Heart left ventricle (tissue), 16 donors: ENCODE measurements at regions not wholly inside any gene's neighbourhood (a gene's known extent, or its start where the extent isn't known, plus 50 kb on each side); places are given as distances from the start of the nearest gene placed in this dataset.

Experiments
- ATAC-seq, 4 donors: fragments of 200-7000 bp; cut with Tn5 transposase; one replicate each; pipeline ENCODE4 v1.9.1; 2020 to 2022; ENCODE audit warnings: moderate library complexity in 4 of 4, mild to moderate bottlenecking in 3 of 4, moderate number of reproducible peaks in 1 of 4
- DNase-seq, 5 donors: peaks; one replicate each; pipeline ENCODE4 v3.0.0-alpha.2; 2020
- H3K27ac ChIP-seq, 12 donors: fragments of 200-600 bp; sonication (generic) in 4 of 12; one replicate each; pipeline versions ENCODE4 v1.5.0 to v1.8.0; 2016 to 2022; ENCODE audit warnings: mild to moderate bottlenecking in 2 of 12
- H3K27me3 ChIP-seq, 9 donors: fragments of 200-600 bp; sonication (generic) in 2 of 9; one replicate each; pipeline versions ENCODE4 v1.5.1 to v1.8.0; 2016 to 2022; ENCODE audit warnings: mild to moderate bottlenecking in 3 of 9
- H3K36me3 ChIP-seq, 9 donors: fragments of 200-600 bp; sonication (generic) in 2 of 9; one replicate each; pipeline versions ENCODE4 v1.5.0 to v1.8.0; 2018 to 2022; ENCODE audit warnings: mild to moderate bottlenecking in 2 of 9
- H3K4me1 ChIP-seq, 12 donors: fragments of 200-600 bp; sonication (generic) in 4 of 12; one replicate each; pipeline versions ENCODE4 v1.5.0 to v1.8.0; 2016 to 2022; ENCODE audit warnings: mild to moderate bottlenecking in 3 of 12
- H3K4me3 ChIP-seq, 12 donors: fragments of 200-600 bp; sonication (generic) in 4 of 12; one replicate each; pipeline versions ENCODE4 v1.5.0 to v1.8.0; 2017 to 2022; ENCODE audit warnings: mild to moderate bottlenecking in 9 of 12, moderate library complexity in 4 of 12
- H3K9me3 ChIP-seq, 12 donors: fragments of 200-600 bp; sonication (generic) in 4 of 12; one replicate each; pipeline versions ENCODE4 v1.5.0 to v1.8.0; 2016 to 2022; ENCODE audit warnings: mild to moderate bottlenecking in 1 of 12
- POLR2A ChIP-seq, 2 donors: fragments of 450-650 bp; IDR thresholded peaks; one replicate each; pipeline ENCODE4 v1.6.1; 2017; ENCODE audit warnings: antibody characterized with exemption in 2 of 2, mild to moderate bottlenecking in 2 of 2, moderate library complexity in 2 of 2
- WGBS, 4 donors: extraction: QIAGEN DNeasy Blood & Tissue Kit in 2 of 4; methylation state at CpG; one replicate each; pipeline versions ENCODE4 v1.1.5 to v1.1.7; 2013 to 2018; 5-methylcytosine and 5-hydroxymethylcytosine counted together
- intact Hi-C, 10 donors: fragments of 100-400 bp; cut with DNase I; formaldehyde crosslinking; loops; one replicate each; pipeline versions ENCODE4 v1.11.1 to v1.14.2; 2022
- TF ChIP-seq, protein P1 (sequence below), 12 donors: fragments of 200-600 bp; sonication (generic) in 4 of 12; IDR thresholded peaks; one replicate each; pipeline versions ENCODE4 v1.5.0 to v1.8.0; 2018 to 2022; ENCODE audit warnings: antibody characterized with exemption in 12 of 12, mild to moderate bottlenecking in 5 of 12
- donor health status: ischemic (EF 13 %, LVEDD 7.1; RV severe dilation, severe dysfunction).
- donor health status: healthy with polysubstance abuse.
- donor health status: DM: no; HTN: yes; CAD: no.
- donor health status: DM: no; HTN: no; CAD: no.
- donor health status: ischemic (EF 25% LVEDD 6.9; RV normal size, moderate dysfunction).
- donor health status: ischemic (EF 25% LVEDD 5.7; RV mildly dilated, moderate dysfunction).
- donor health status: healthy.
- donor health status: DM: yes; HTN: yes; CAD: no.
- donor health status: ischemic (EF 35%, LVEDD 5.7; RV mildly dilated, moderate dysfunction).
- donor health status: nonischemic (EF 11% LVEDD 7.7; RV severe dilation, severe dysfunction).
- donor health status: DM: yes; HTN: yes; CAD: no.
- donor health status: PGD.
- donor health status: ischemic (EF 29% LVEDD 5.4; RV normal size, mild dysfunction).
- donor health status: nonischemic (EF 23%, LVEDD 6.1; RV moderate dilation, normal function).

DNA sequence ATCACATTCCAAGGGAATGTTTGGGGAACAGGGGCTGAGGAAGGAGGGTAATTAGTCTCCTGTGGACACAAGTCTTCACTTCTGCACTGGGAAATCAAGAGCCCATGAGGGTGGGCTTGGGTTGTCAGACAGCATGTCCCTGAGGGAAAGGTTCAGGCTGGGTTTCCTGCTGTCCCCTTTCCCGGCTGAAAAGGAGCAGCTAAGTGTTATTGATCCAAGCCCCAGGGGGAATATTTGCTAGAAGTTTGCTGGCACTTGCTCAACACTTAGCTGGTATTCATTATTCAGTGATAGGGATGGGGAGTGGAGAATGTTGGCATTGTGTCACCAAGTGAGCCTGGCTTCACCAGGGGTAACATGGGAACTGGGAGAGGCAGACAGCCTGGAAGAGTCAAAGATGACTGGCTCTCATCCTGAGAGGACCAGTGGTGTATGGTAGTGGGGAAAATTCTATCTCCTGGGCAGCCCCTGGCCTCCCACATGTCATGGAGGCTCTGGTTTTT, 344.4 kb upstream of the PODXL start:
- H3K27me3 ChIP-seq = peaks cover 0 to 26% (median 0%) of the 10 kb centered on the region in 9 donors
- intact Hi-C loops = no loop called here
- no peaks in the 10 kb centered on the region for H3K4me1 ChIP-seq
- H3K4me3 ChIP-seq = no peak overlapping the region
- H3K36me3 ChIP-seq = no peaks in the 10 kb centered on the region
- H3K9me3 ChIP-seq = peaks cover 0 to 19% (median 5%) of the 10 kb centered on the region in 12 donors
- H3K27ac ChIP-seq = no peak overlapping the region
- ATAC-seq (no peak), DNase-seq (no peak)
- no peak for TF ChIP-seq POLR2A (IDR thresholded peaks at IDR 0.05)
- TF ChIP-seq, protein P1, sequence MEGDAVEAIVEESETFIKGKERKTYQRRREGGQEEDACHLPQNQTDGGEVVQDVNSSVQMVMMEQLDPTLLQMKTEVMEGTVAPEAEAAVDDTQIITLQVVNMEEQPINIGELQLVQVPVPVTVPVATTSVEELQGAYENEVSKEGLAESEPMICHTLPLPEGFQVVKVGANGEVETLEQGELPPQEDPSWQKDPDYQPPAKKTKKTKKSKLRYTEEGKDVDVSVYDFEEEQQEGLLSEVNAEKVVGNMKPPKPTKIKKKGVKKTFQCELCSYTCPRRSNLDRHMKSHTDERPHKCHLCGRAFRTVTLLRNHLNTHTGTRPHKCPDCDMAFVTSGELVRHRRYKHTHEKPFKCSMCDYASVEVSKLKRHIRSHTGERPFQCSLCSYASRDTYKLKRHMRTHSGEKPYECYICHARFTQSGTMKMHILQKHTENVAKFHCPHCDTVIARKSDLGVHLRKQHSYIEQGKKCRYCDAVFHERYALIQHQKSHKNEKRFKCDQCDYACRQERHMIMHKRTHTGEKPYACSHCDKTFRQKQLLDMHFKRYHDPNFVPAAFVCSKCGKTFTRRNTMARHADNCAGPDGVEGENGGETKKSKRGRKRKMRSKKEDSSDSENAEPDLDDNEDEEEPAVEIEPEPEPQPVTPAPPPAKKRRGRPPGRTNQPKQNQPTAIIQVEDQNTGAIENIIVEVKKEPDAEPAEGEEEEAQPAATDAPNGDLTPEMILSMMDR (IDR thresholded peaks at IDR 0.05) = no peak
- 11 to 36% (median 32%) methylated on average over 1 of the region's 1 CpG for WGBS, 4 donors

DNA sequence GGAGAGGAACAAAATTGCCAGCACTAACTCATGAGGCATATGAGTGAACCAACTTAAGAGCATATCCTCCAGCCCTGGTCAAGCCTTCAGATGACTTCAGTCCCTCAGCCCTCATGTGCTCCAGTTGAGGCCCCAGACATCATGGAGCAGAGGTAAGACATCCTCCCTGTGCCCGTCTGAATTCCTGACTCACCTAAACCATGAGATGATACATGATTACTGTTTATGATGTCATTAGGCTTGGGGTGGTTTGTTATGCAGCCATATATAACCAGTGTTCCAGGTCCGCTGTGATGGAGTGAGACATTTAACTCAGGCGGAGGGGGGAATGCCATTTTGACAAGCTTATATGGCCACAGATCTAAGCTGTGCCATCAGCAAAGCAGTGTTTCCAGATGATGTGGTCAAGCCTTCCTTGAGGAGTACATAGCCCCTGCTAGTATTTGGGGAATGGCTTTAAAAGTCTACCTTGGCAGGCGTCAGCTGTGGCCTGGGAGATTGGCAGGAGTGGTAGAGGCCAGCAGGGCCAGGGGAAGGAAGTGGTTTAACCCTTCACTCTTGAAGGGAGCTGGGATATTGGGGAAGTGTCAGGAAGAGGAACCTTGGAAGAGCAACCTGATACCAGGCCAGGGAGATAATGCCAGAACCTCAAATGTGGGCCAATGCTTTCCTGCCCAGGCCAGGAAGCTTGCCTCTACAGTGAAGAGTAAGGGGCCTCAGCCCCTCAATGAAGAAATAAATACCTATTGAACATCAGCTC, 343.0 kb upstream of the PODXL start:
- Histone ChIP-seq H3K9me3 (peaks cover 0 to 19% (median 5%) of the 10 kb centered on the region in 12 donors), H3K27ac (no peak overlapping the region), H3K4me1 (no peaks in the 10 kb centered on the region), H3K4me3 (no peak overlapping the region), H3K27me3 (peaks cover 0 to 17% (median 0%) of the 10 kb centered on the region in 9 donors), H3K36me3 (no peaks in the 10 kb centered on the region)
- intact Hi-C loops = no loop called here
- DNase-seq (no peak), ATAC-seq (no peak)
- 72 to 82% (median 78%) methylated on average over 4 of the region's 4 CpGs for WGBS, 4 donors
- TF ChIP-seq, protein P1 (IDR thresholded peaks at IDR 0.05) = no peak
- no peak for TF ChIP-seq POLR2A (IDR thresholded peaks at IDR 0.05)

DNA sequence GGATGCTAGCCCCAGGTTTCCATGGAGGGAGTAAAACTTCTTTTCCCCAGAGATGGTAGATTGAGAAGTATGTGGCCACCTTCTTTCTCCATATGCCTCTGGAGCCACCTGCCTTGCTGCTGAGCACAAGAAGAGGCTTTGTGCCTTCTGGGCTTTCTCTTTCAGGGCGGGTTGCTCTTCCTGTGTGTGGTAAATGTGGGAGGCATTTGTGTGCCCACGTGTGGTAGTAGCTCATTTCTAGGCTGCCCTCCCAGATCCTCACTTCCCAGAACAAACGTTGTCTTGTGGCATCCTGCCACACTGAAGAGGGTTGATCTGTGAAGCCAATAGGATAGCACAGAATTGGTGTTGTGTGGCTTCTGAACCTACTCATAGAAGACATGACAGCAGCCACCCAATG, 342.0 kb upstream of the PODXL start:
- no peak for TF ChIP-seq POLR2A (IDR thresholded peaks at IDR 0.05)
- TF ChIP-seq, protein P1 (IDR thresholded peaks at IDR 0.05) = no peak
- no peak overlapping the region for H3K27ac ChIP-seq
- no peaks in the 10 kb centered on the region for H3K36me3 ChIP-seq
- peaks cover 0 to 17% (median 0%) of the 10 kb centered on the region in 9 donors for H3K27me3 ChIP-seq
- DNase-seq = no peak
- H3K4me3 ChIP-seq = no peak overlapping the region
- WGBS, 4 donors = 44 to 54% (median 48%) methylated on average over 3 of the region's 3 CpGs
- ATAC-seq = no peak
- H3K4me1 ChIP-seq = no peaks in the 10 kb centered on the region
- intact Hi-C loops = no loop called here
- H3K9me3 ChIP-seq = peaks cover 0 to 12% (median 5%) of the 10 kb centered on the region in 12 donors

DNA sequence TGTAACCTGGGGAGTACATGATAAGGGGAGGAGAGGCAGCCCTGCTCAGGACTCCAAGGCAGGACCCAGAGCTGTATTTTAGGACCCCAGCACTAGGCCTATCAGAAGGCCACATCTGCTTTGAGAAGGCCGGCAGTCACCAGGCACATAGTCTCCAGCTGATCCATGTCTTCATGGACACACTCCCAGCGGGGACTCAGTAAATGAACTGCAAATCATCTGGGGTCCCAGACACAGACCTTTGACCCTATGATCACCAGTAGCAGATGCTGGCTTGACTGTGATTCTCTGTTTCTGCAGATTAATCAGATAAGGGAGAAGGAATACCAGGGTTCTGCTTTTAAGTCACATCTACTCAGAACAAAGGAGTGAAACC, 341.4 kb upstream of the PODXL start:
- TF ChIP-seq, protein P1 (IDR thresholded peaks at IDR 0.05) = no peak
- no peak for TF ChIP-seq POLR2A (IDR thresholded peaks at IDR 0.05)
- WGBS, 4 donors = 35 to 67% (median 57%) methylated on average over 2 of the region's 2 CpGs
- Histone ChIP-seq H3K27me3 (peaks cover 0 to 17% (median 0%) of the 10 kb centered on the region in 9 donors), H3K4me1 (no peaks in the 10 kb centered on the region), H3K27ac (no peak overlapping the region), H3K9me3 (peaks cover 0 to 6% (median 2%) of the 10 kb centered on the region in 12 donors), H3K4me3 (no peak overlapping the region), H3K36me3 (no peaks in the 10 kb centered on the region)
- ATAC-seq = no peak
- intact Hi-C loops = no loop called here
- DNase-seq = no peak
